A549 (cell line): ENCODE measurements at regions not wholly inside any gene's neighbourhood (a gene's known extent, or its start where the extent isn't known, plus 50 kb on each side); places are given as distances from the start of the nearest gene placed in this dataset.

Experiments
- CTCF ChIP-seq: fragments of >200 bp; sonication (Bioruptor Twin); formaldehyde crosslinking; IDR thresholded peaks from 3 replicates; pipeline ENCODE4 v1.5.1; 2016
- EP300 ChIP-seq, 2 experiments: fragments of >200 bp; sonication (Bioruptor Twin); formaldehyde crosslinking; IDR thresholded peaks; 2 replicates in 1 of 2; 3 replicates in 1 of 2; pipeline ENCODE4 v1.6.1; 2016 to 2017
- USF2 ChIP-seq: fragments of 450-650 bp; IDR thresholded peaks from 2 replicates; pipeline ENCODE4 v1.6.1; 2014; ENCODE audit warnings: antibody characterized with exemption

- no peak for TF ChIP-seq EP300 (IDR thresholded peaks at IDR 0.05)
- TF ChIP-seq USF2: no peak
- no peak for TF ChIP-seq CTCF
Observed at GRCh38 chr7:8343556-8343955, 81.6 kb upstream of the ICA1 start.
